ENCODE measurements at regions not wholly inside any gene's neighbourhood (a gene's known extent, or its start where the extent isn't known, plus 50 kb on each side); places are given as distances from the start of the nearest gene placed in this dataset.

GRCh38 chr5:4082966-4083564 is 487.4 kb downstream of the IRX1 start:
- no peak for DNase-seq
- Histone ChIP-seq H3K36me3 (no peaks in the 10 kb centered on the region), H3K9me3 (no peaks in the 10 kb centered on the region), H3K4me1 (peaks cover 0 to 9% (median 0%) of the 10 kb centered on the region in 4 donors), H3K4me3 (no peak overlapping the region), H3K27ac (peak overlapping the region in 1 of 4 donors; percentile 41), H3K27me3 (no peaks in the 10 kb centered on the region)
- TF ChIP-seq CTCF (IDR thresholded peaks at IDR 0.05) = no peak

- Histone ChIP-seq H3K9me3 (no peaks in the 10 kb centered on the region), H3K27me3 (no peaks in the 10 kb centered on the region), H3K4me3 (no peak overlapping the region), H3K4me1 (peaks cover 0 to 9% (median 0%) of the 10 kb centered on the region in 4 donors), H3K27ac (no peak overlapping the region), H3K36me3 (no peaks in the 10 kb centered on the region)
- no peak for DNase-seq
- TF ChIP-seq CTCF (IDR thresholded peaks at IDR 0.05) (no peak), POLR2A (IDR thresholded peaks at IDR 0.05) (no peak)
These were observed 488.1 kb downstream of the IRX1 start for GRCh38 chr5:4083591-4084337.

GRCh38 chr5:4086081-4086480 is 490.4 kb downstream of the IRX1 start:
- H3K4me1 ChIP-seq = peaks cover 0 to 8% (median 0%) of the 10 kb centered on the region in 4 donors
- TF ChIP-seq POLR2A (IDR thresholded peaks at IDR 0.05) (no peak), CTCF (IDR thresholded peaks at IDR 0.05) (no peak)
- no peak for DNase-seq
- no peak overlapping the region for H3K27ac ChIP-seq
- no peaks in the 10 kb centered on the region for H3K36me3 ChIP-seq
- no peak overlapping the region for H3K4me3 ChIP-seq
- H3K9me3 ChIP-seq = no peaks in the 10 kb centered on the region
- no peaks in the 10 kb centered on the region for H3K27me3 ChIP-seq

- Histone ChIP-seq H3K27ac (no peak overlapping the region), H3K4me3 (no peak overlapping the region), H3K4me1 (no peaks in the 10 kb centered on the region), H3K36me3 (no peaks in the 10 kb centered on the region), H3K27me3 (no peaks in the 10 kb centered on the region), H3K9me3 (no peaks in the 10 kb centered on the region)
- no peak for DNase-seq
- TF ChIP-seq CTCF (IDR thresholded peaks at IDR 0.05) = no peak
- no peak for TF ChIP-seq POLR2A (IDR thresholded peaks at IDR 0.05)
These were observed 491.5 kb downstream of the IRX1 start for GRCh38 chr5:4087110-4087509.

GRCh38 chr5:4089087-4089486 is 493.5 kb downstream of the IRX1 start:
- TF ChIP-seq CTCF (IDR thresholded peaks at IDR 0.05) (no peak), POLR2A (IDR thresholded peaks at IDR 0.05) (no peak)
- Histone ChIP-seq H3K9me3 (no peaks in the 10 kb centered on the region), H3K27me3 (no peaks in the 10 kb centered on the region), H3K36me3 (no peaks in the 10 kb centered on the region), H3K4me1 (no peaks in the 10 kb centered on the region), H3K27ac (no peak overlapping the region), H3K4me3 (no peak overlapping the region)
- no peak for DNase-seq

Measured in Peyer's patch (tissue), 4 donors.